Stomach (tissue), 8 donors: ENCODE measurements at regions not wholly inside any gene's neighbourhood (a gene's known extent, or its start where the extent isn't known, plus 50 kb on each side); places are given as distances from the start of the nearest gene placed in this dataset.

Source experiments
- DNase-seq, 2 donors: peaks; one replicate each; pipeline versions ENCODE4 v3.0.0 to v3.0.0-alpha.2; 2013 to 2019
- H3K27ac ChIP-seq, 5 donors: fragments of 200-600 bp in 4 of 5; sonication (generic) in 4 of 5; one replicate each; pipeline ENCODE4 v1.5.1; 2013 to 2019; ENCODE audit warnings: mild to moderate bottlenecking in 1 of 5, moderate library complexity in 1 of 5
- H3K27me3 ChIP-seq, 3 donors: fragments of 200-600 bp; sonication (generic); one replicate each; pipeline ENCODE4 v1.5.1; 2017 to 2019; ENCODE audit warnings: mixed run types in 1 of 3
- H3K36me3 ChIP-seq, 4 donors: fragments of 200-600 bp; sonication (generic); 1 replicate in 3 of 4; 2 replicates in 1 of 4; pipeline ENCODE4 v1.5.1; 2016 to 2019
- H3K4me1 ChIP-seq, 4 donors: fragments of 200-600 bp; sonication (generic); one replicate each; pipeline ENCODE4 v1.5.1; 2016 to 2019
- H3K4me3 ChIP-seq, 4 donors: fragments of 200-600 bp; sonication (generic) in 3 of 4; one replicate each; pipeline ENCODE4 v1.5.1; 2016 to 2019; ENCODE audit warnings: mild to moderate bottlenecking in 1 of 4
- H3K9me3 ChIP-seq, 4 donors: fragments of 200-600 bp; sonication (generic); one replicate each; pipeline ENCODE4 v1.5.1; 2016 to 2019
- CTCF ChIP-seq, 7 experiments: fragments of 450-650 bp in 4 of 7; fragments of 200-600 bp in 3 of 7; sonication (generic) in 3 of 7; IDR thresholded peaks; one replicate each; pipeline ENCODE4 v1.5.1; 2016 to 2019; ENCODE audit warnings: antibody characterized with exemption in 7 of 7, control low read depth in 2 of 7, mild to moderate bottlenecking in 1 of 7
- EP300 ChIP-seq: sonication (generic); formaldehyde crosslinking; IDR thresholded peaks from one replicate; pipeline ENCODE4 v1.6.1; 2017; ENCODE audit warnings: antibody characterized with exemption
- POLR2A ChIP-seq, 4 donors: fragments of 450-650 bp; IDR thresholded peaks; one replicate each; pipeline ENCODE4 v1.6.1; 2016; ENCODE audit warnings: antibody characterized with exemption in 4 of 4, control low read depth in 2 of 4, mild to moderate bottlenecking in 1 of 4, moderate library complexity in 1 of 4
- POLR2AphosphoS5 ChIP-seq, 3 donors: sonication (generic); formaldehyde crosslinking; IDR thresholded peaks; one replicate each; pipeline ENCODE4 v1.6.1; 2016; ENCODE audit warnings: antibody characterized with exemption in 3 of 3
- WGBS, 5 donors: extraction: QIAGEN DNeasy Blood & Tissue Kit in 3 of 5; methylation state at CpG; one replicate each; pipeline versions ENCODE4 v1.1.5 to v1.1.7; 2013 to 2018; 5-methylcytosine and 5-hydroxymethylcytosine counted together
- intact Hi-C: fragments of 100-400 bp; cut with DNase I; formaldehyde crosslinking; loops from one replicate; pipeline ENCODE4 v1.15.1; 2023; ENCODE audit warnings: low total_unique reads
- donor health status: healthy with polysubstance abuse.
- donor health status: Bipolar disorder and iron deficiency.
- donor health status: healthy.

DNA sequence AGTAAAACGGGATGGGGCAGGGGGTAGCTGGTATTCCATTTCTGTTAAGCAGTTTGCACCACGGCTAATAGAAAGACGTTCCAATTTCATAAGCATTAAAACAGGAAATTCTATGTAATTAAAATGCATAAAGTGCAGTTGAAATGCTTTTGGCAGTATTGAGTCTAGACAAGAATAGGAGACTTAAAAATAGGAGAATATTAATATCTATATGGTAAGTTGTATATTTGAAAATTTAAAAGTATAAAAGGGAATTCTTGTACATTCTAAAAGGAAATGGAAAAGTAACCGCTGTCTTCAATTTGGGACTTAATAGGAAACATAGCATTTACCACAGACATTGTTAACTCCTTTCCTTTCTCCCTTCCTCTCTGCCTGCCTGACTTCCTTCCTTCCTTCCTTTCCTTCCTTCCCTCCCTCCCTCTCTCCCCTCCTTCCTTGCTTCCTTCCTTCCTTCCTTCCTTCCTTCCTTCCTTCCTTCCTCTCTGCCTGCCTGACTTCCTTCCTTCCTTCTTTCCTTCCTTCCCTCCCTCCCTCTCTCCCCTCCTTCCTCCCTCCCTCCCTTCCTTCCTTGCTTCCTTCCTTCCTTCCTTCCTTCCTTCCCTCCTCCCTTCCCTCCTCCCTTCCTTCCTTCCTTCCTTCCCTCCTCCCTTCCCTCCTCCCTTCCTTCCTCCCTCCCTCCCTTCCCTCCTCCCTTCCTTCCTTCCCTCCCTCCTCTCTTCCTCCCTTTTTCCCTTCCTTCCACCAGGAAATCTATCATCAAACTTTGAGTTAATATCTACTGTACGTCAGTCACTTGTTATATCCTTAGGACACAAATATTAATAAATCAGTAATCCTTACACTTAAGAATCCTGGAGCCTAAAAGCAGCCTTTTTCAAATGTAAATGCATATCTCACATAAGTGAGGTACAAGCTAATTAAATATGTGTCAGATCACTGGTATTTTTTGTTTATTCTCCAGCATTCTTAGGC lies 1049.3 kb downstream of the GALC start:
- intact Hi-C loops = no loop called here
- Histone ChIP-seq H3K27ac (no peak overlapping the region), H3K27me3 (no peaks in the 10 kb centered on the region), H3K36me3 (no peaks in the 10 kb centered on the region), H3K4me1 (no peaks in the 10 kb centered on the region), H3K9me3 (no peaks in the 10 kb centered on the region), H3K4me3 (no peak overlapping the region)
- WGBS, 5 donors = 83 to 86% (median 85%) methylated on average over 5 of the region's 5 CpGs
- TF ChIP-seq POLR2AphosphoS5 (IDR thresholded peaks at IDR 0.05) (no peak), CTCF (IDR thresholded peaks at IDR 0.05) (no peak), EP300 (no peak), POLR2A (IDR thresholded peaks at IDR 0.05) (no peak)
- no peak for DNase-seq

GRCh38 chr14:86942936-86943335 lies 1050.0 kb downstream of the GALC start:
- intact Hi-C loops = no loop called here
- Histone ChIP-seq H3K36me3 (no peaks in the 10 kb centered on the region), H3K4me3 (no peak overlapping the region), H3K27ac (no peak overlapping the region), H3K4me1 (no peaks in the 10 kb centered on the region), H3K9me3 (no peaks in the 10 kb centered on the region), H3K27me3 (no peaks in the 10 kb centered on the region)
- DNase-seq = no peak
- 44 to 78% (median 71%) methylated on average over 4 of the region's 4 CpGs for WGBS, 5 donors
- TF ChIP-seq EP300 (no peak), POLR2AphosphoS5 (IDR thresholded peaks at IDR 0.05) (no peak), CTCF (IDR thresholded peaks at IDR 0.05) (no peak), POLR2A (IDR thresholded peaks at IDR 0.05) (no peak)

GRCh38 chr14:86940106-86940505 lies 1052.9 kb downstream of the GALC start:
- Histone ChIP-seq H3K4me3 (no peak overlapping the region), H3K9me3 (no peaks in the 10 kb centered on the region), H3K27ac (no peak overlapping the region), H3K27me3 (no peaks in the 10 kb centered on the region), H3K36me3 (no peaks in the 10 kb centered on the region), H3K4me1 (no peaks in the 10 kb centered on the region)
- no peak for DNase-seq
- intact Hi-C loops = no loop called here
- TF ChIP-seq POLR2AphosphoS5 (IDR thresholded peaks at IDR 0.05) (no peak), POLR2A (IDR thresholded peaks at IDR 0.05) (no peak), EP300 (no peak), CTCF (IDR thresholded peaks at IDR 0.05) (no peak)
- 57 to 72% (median 59%) methylated on average over 2 of the region's 2 CpGs for WGBS, 5 donors

DNA sequence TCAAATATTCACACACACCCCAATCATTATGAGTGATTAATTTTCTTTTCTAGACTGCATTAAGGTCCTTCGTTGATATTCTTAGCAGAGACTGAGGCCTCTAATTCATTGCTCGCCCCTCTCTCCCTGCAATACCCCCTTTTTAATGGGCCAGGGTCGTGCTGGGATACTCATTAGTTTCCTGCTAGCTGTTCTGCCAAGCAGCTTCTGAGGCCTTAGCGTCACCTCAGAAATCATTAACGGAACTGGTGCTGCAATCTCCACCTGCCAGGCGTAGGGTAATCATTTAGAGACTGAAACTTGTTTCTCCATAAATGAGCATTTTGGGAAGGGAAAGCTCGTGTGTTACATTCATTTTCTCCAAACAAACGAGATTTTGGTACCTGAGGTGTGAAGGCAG lies 1054.7 kb downstream of the GALC start:
- Histone ChIP-seq H3K9me3 (no peaks in the 10 kb centered on the region), H3K27ac (no peak overlapping the region), H3K4me1 (no peaks in the 10 kb centered on the region), H3K4me3 (no peak overlapping the region), H3K27me3 (no peaks in the 10 kb centered on the region), H3K36me3 (no peaks in the 10 kb centered on the region)
- no peak for TF ChIP-seq CTCF (IDR thresholded peaks at IDR 0.05)
- no peak for TF ChIP-seq POLR2AphosphoS5 (IDR thresholded peaks at IDR 0.05)
- TF ChIP-seq EP300 = no peak
- intact Hi-C loops = no loop called here
- 37 to 56% (median 50%) methylated on average over 8 of the region's 8 CpGs for WGBS, 5 donors
- peak in 1 of 2 donors; percentile 64 for DNase-seq
